IMR-90 (cell line): ENCODE measurements at regions not wholly inside any gene's neighbourhood (a gene's known extent, or its start where the extent isn't known, plus 50 kb on each side); places are given as distances from the start of the nearest gene placed in this dataset.

ENCODE experiments used
- CEBPB ChIP-seq: IDR thresholded peaks from 2 replicates; pipeline ENCODE4 v1.6.1; 2012; ENCODE audit warnings: low read depth, low read length, improper control_type of control experiment
- CHD1 ChIP-seq: IDR thresholded peaks from 2 replicates; pipeline ENCODE4 v1.6.1; 2012; ENCODE audit warnings: low read depth, low read length, improper control_type of control experiment
- CTCF ChIP-seq: conservative IDR thresholded peaks from 2 replicates; pipeline ENCODE4 v1.5.1; 2012; ENCODE audit warnings: mild to moderate bottlenecking, low read depth, low read length, improper control_type of control experiment
- MXI1 ChIP-seq: IDR thresholded peaks from 2 replicates; pipeline ENCODE4 v1.6.1; 2012; ENCODE audit warnings: low read depth, mild to moderate bottlenecking, low read length, moderate library complexity, borderline replicate concordance
- NFE2L2 ChIP-seq: fragments of 150-350 bp; IDR thresholded peaks from 2 replicates; pipeline ENCODE4 v1.6.1; 2016; ENCODE audit warnings: low read depth, mild to moderate bottlenecking, low read length
- POLR2A ChIP-seq: IDR thresholded peaks from 2 replicates; pipeline ENCODE4 v1.6.1; 2012; ENCODE audit warnings: mild to moderate bottlenecking, low read depth, low read length
- RCOR1 ChIP-seq: IDR thresholded peaks from 2 replicates; pipeline ENCODE4 v1.6.1; 2012; ENCODE audit warnings: mild to moderate bottlenecking, low read length, improper control_type of control experiment; ENCODE audit not compliant: insufficient replicate concordance
- RFX5 ChIP-seq: IDR thresholded peaks from 2 replicates; pipeline ENCODE4 v1.8.0; 2012; ENCODE audit warnings: low read depth, mild to moderate bottlenecking, low read length, moderate library complexity
- USF2 ChIP-seq: fragments of 150-350 bp; IDR thresholded peaks from 2 replicates; pipeline ENCODE4 v1.6.1; 2017; ENCODE audit warnings: mild to moderate bottlenecking, antibody characterized with exemption, low read length, low read depth

GRCh38 chr6:88520445-88520844 lies 354.3 kb upstream of the CNR1 start:
- no peak for TF ChIP-seq RFX5
- no peak for TF ChIP-seq POLR2A
- TF ChIP-seq CTCF = no peak
- no peak for TF ChIP-seq USF2
- TF ChIP-seq RCOR1 = no peak
- no peak for TF ChIP-seq NFE2L2
- TF ChIP-seq MXI1 = no peak
- no peak for TF ChIP-seq CHD1
- TF ChIP-seq CEBPB = no peak
